ENCODE measurements at regions not wholly inside any gene's neighbourhood (a gene's known extent, or its start where the extent isn't known, plus 50 kb on each side); places are given as distances from the start of the nearest gene placed in this dataset.

GRCh38 chr2:128486640-128487375 lies 168.1 kb upstream of the HS6ST1 start:
- TF ChIP-seq, protein P1, sequence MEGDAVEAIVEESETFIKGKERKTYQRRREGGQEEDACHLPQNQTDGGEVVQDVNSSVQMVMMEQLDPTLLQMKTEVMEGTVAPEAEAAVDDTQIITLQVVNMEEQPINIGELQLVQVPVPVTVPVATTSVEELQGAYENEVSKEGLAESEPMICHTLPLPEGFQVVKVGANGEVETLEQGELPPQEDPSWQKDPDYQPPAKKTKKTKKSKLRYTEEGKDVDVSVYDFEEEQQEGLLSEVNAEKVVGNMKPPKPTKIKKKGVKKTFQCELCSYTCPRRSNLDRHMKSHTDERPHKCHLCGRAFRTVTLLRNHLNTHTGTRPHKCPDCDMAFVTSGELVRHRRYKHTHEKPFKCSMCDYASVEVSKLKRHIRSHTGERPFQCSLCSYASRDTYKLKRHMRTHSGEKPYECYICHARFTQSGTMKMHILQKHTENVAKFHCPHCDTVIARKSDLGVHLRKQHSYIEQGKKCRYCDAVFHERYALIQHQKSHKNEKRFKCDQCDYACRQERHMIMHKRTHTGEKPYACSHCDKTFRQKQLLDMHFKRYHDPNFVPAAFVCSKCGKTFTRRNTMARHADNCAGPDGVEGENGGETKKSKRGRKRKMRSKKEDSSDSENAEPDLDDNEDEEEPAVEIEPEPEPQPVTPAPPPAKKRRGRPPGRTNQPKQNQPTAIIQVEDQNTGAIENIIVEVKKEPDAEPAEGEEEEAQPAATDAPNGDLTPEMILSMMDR (IDR thresholded peaks at IDR 0.05), result no peak
- TF ChIP-seq POLR2A (IDR thresholded peaks at IDR 0.05), result no peak

Data from Peyer's patch (tissue), 4 donors.